Adrenal gland (tissue), 9 donors: ENCODE measurements at regions not wholly inside any gene's neighbourhood (a gene's known extent, or its start where the extent isn't known, plus 50 kb on each side); places are given as distances from the start of the nearest gene placed in this dataset.

Experiments
- DNase-seq, 7 donors: peaks; one replicate each; pipeline ENCODE4 v3.0.0-alpha.2; 2019 to 2020
- H3K27ac ChIP-seq, 5 donors: fragments of 200-600 bp; sonication (generic) in 4 of 5; 1 replicate in 3 of 5; 2 replicates in 2 of 5; pipeline versions ENCODE4 v1.5.1 to v1.8.0; 2016 to 2020; ENCODE audit warnings: mild to moderate bottlenecking in 1 of 5
- H3K27me3 ChIP-seq: fragments of 200-600 bp; 2 replicates; pipeline ENCODE4 v1.8.0; 2021
- H3K36me3 ChIP-seq, 2 donors: fragments of 200-600 bp; replicated peaks in 1 of 2; 1 replicate in 1 of 2; 2 replicates in 1 of 2; pipeline versions ENCODE4 v1.5.1 to v1.8.0; 2018 to 2022
- H3K4me1 ChIP-seq, 2 donors: fragments of 200-600 bp; replicated peaks in 1 of 2; 1 replicate in 1 of 2; 2 replicates in 1 of 2; pipeline versions ENCODE4 v1.5.1 to v1.8.0; 2018 to 2021
- H3K4me3 ChIP-seq, 4 donors: fragments of 200-600 bp; sonication (generic) in 3 of 4; one replicate each; pipeline ENCODE4 v1.5.1; 2016 to 2018
- H3K9me3 ChIP-seq, 3 donors: fragments of 200-600 bp; sonication (generic) in 1 of 3; replicated peaks in 1 of 3; 1 replicate in 2 of 3; 2 replicates in 1 of 3; pipeline versions ENCODE4 v1.5.1 to v1.8.0; 2016 to 2021
- POLR2A ChIP-seq, 2 donors: fragments of 450-650 bp; IDR thresholded peaks; one replicate each; pipeline ENCODE4 v1.6.1; 2017; ENCODE audit warnings: antibody characterized with exemption in 2 of 2, mild to moderate bottlenecking in 2 of 2, moderate library complexity in 1 of 2
- WGBS, 4 donors: extraction: QIAGEN DNeasy Blood & Tissue Kit in 2 of 4; methylation state at CpG; one replicate each; pipeline versions ENCODE4 v1.1.5 to v1.1.7; 2013 to 2017; 5-methylcytosine and 5-hydroxymethylcytosine counted together
- intact Hi-C, 2 donors: fragments of 100-400 bp; cut with DNase I; formaldehyde crosslinking; loops; one replicate each; pipeline versions ENCODE4 v1.14.1 to v1.15.0; 2022 to 2023
- TF ChIP-seq, protein P1 (sequence below), 6 experiments: fragments of 450-650 bp in 4 of 6; fragments of 200-600 bp in 2 of 6; sonication (generic) in 1 of 6; IDR thresholded peaks; 1 replicate in 5 of 6; 2 replicates in 1 of 6; pipeline versions ENCODE4 v1.5.1 to v1.8.0; 2016 to 2021; ENCODE audit warnings: antibody characterized with exemption in 6 of 6, mild to moderate bottlenecking in 2 of 6, moderate library complexity in 1 of 6
- donor health status: healthy with polysubstance abuse.
- donor health status: Bipolar disorder and iron deficiency.
- donor health status: DM: yes; HTN: yes; CAD: no.
- donor health status: DM: no; HTN: no; CAD: no.
- donor health status: DM: no; HTN: no; CAD: no.

DNA sequence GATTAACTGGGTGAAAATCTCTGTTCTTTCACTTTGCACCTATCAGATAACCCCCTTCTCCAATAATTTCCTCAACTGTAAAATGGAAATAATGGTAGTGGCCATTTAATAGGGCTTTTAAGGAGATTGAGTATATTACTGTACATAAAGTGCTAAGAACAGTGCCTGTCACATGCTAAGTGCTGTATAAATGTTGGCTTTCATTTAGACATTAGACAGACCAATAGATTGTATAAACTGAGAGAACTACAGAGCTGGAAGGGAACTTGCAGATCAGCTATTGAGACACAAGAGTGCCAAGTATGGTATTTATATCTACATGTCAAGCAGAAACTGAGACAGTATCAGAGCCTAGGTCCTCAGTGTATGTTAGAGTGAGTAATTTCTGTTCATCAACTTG, 934.7 kb downstream of the PLA2G4A start:
- no peaks in the 10 kb centered on the region for H3K9me3 ChIP-seq
- H3K27me3 ChIP-seq = no peaks in the 10 kb centered on the region
- H3K27ac ChIP-seq = no peak overlapping the region
- H3K36me3 ChIP-seq = no peaks in the 10 kb centered on the region
- no peak for DNase-seq
- no peaks in the 10 kb centered on the region for H3K4me1 ChIP-seq
- no peak overlapping the region for H3K4me3 ChIP-seq
- intact Hi-C loops = no loop called here
- no peak for TF ChIP-seq POLR2A (IDR thresholded peaks at IDR 0.05)
- TF ChIP-seq, protein P1, sequence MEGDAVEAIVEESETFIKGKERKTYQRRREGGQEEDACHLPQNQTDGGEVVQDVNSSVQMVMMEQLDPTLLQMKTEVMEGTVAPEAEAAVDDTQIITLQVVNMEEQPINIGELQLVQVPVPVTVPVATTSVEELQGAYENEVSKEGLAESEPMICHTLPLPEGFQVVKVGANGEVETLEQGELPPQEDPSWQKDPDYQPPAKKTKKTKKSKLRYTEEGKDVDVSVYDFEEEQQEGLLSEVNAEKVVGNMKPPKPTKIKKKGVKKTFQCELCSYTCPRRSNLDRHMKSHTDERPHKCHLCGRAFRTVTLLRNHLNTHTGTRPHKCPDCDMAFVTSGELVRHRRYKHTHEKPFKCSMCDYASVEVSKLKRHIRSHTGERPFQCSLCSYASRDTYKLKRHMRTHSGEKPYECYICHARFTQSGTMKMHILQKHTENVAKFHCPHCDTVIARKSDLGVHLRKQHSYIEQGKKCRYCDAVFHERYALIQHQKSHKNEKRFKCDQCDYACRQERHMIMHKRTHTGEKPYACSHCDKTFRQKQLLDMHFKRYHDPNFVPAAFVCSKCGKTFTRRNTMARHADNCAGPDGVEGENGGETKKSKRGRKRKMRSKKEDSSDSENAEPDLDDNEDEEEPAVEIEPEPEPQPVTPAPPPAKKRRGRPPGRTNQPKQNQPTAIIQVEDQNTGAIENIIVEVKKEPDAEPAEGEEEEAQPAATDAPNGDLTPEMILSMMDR (IDR thresholded peaks at IDR 0.05) = no peak

DNA sequence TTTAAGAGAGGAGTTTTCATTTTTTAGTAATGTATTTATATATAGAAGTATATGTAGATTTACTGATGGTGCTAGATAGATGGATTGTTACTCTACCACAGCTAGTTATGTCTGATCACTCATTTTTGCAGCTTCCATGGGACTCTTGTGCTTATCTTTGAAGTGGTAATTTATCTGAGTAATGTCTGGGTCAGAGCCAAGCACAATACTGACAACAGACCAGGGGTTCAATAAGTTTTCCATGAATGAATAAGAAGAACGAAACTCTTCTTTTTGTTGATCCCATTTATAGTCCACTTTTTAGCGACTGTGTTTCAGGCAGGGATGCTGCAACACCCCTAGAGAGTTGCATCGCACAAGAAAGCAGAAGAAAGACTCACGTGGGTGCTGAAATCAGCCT, 935.2 kb downstream of the PLA2G4A start:
- no peak for DNase-seq
- no peaks in the 10 kb centered on the region for H3K9me3 ChIP-seq
- WGBS, 4 donors = 60 to 67% (median 65%) methylated on average over 4 of the region's 4 CpGs
- no peak overlapping the region for H3K27ac ChIP-seq
- H3K4me3 ChIP-seq = no peak overlapping the region
- intact Hi-C loops = no loop called here
- no peaks in the 10 kb centered on the region for H3K4me1 ChIP-seq
- H3K27me3 ChIP-seq = no peaks in the 10 kb centered on the region
- H3K36me3 ChIP-seq = no peaks in the 10 kb centered on the region
- no peak for TF ChIP-seq POLR2A (IDR thresholded peaks at IDR 0.05)
- TF ChIP-seq, protein P1 (IDR thresholded peaks at IDR 0.05) = no peak

DNA sequence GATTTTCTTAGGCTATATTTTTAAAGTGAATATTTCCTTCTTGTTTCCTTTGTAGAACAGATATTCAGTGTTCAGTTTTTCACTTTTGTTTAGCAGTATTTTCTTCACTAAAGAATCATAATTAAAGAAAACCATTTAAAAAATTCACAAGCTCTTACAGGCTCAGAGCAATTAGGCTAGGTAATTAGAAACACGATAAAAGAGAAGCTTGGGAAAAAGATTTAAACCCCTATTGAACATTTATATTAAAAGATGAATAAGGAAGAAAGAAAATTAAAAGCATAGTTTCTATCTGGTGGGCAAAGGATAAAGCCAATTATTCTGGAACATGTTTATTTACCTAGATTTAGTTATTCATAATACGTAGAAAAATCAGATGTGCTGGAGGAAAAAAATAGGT, 942.6 kb downstream of the PLA2G4A start:
- intact Hi-C loops = no loop called here

DNA sequence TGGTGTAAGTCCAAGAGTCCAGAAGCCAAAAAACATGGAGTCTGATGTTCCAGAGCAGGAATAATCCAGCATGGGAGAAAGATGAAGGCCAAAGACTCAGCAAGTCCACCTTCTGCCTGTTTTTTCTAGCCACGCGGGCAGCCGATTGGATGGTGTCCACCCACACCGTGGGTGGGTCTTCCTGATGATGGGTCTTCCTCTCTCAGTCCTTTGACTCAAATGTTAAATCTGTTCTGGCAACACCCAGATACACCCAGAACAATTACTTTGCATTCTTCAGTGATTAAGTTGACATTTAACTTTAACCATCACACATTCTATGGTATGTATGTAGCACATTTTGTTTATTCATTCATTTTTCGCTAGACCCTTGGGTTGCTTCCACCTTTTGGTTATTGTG, 944.4 kb downstream of the PLA2G4A start:
- no peak for DNase-seq
- Histone ChIP-seq H3K27ac (no peak overlapping the region), H3K4me3 (no peak overlapping the region), H3K27me3 (no peaks in the 10 kb centered on the region), H3K4me1 (no peaks in the 10 kb centered on the region), H3K36me3 (no peaks in the 10 kb centered on the region), H3K9me3 (no peaks in the 10 kb centered on the region)
- intact Hi-C loops = no loop called here
- TF ChIP-seq, protein P1 (IDR thresholded peaks at IDR 0.05) = no peak
- TF ChIP-seq POLR2A (IDR thresholded peaks at IDR 0.05) = no peak
- WGBS, 4 donors = 74 to 95% (median 82%) methylated on average over 5 of the region's 5 CpGs

More for the DNA sequence above, 942.6 kb downstream of the PLA2G4A start:
- no peak for DNase-seq
- H3K4me3 ChIP-seq = no peak overlapping the region
- no peaks in the 10 kb centered on the region for H3K9me3 ChIP-seq
- WGBS, 4 donors = 62 to 71% (median 68%) methylated on average over 2 of the region's 2 CpGs
- no peaks in the 10 kb centered on the region for H3K27me3 ChIP-seq
- TF ChIP-seq, protein P1 (IDR thresholded peaks at IDR 0.05) = no peak
- no peak for TF ChIP-seq POLR2A (IDR thresholded peaks at IDR 0.05)
- no peaks in the 10 kb centered on the region for H3K4me1 ChIP-seq
- no peaks in the 10 kb centered on the region for H3K36me3 ChIP-seq
- H3K27ac ChIP-seq = no peak overlapping the region
